ENCODE measurements at regions not wholly inside any gene's neighbourhood (a gene's known extent, or its start where the extent isn't known, plus 50 kb on each side); places are given as distances from the start of the nearest gene placed in this dataset.
A peak's percentile ranks its signal among the peaks of the same experiment; 100 is the strongest.
"Not testable (repeated sequence)": the region's sequence is repeated elsewhere in the genome, so short reads cannot be mapped to it uniquely, and the experiment has no call there.

GRCh38 chr2:195535911-195536522 is 121.0 kb upstream of the SLC39A10 start:
- peak; percentile 43 for DNase-seq

- no peak for DNase-seq
Observed at GRCh38 chr2:195534971-195535370, 122.1 kb upstream of the SLC39A10 start.

GRCh38 chr2:195533771-195534642 is 123.0 kb upstream of the SLC39A10 start:
- peak; percentile 36 for DNase-seq

GRCh38 chr2:195532628-195533271 is 124.3 kb upstream of the SLC39A10 start:
- no peak for DNase-seq

- DNase-seq = no peak
Observed at GRCh38 chr2:195532255-195532627, 124.8 kb upstream of the SLC39A10 start.

- peak; percentile 41 for DNase-seq
Observed at GRCh38 chr2:195531754-195532153, 125.3 kb upstream of the SLC39A10 start.

GRCh38 chr2:195523242-195523641 is 133.8 kb upstream of the SLC39A10 start:
- not testable (repeated sequence) for DNase-seq

GRCh38 chr2:195521589-195521988 is 135.4 kb upstream of the SLC39A10 start:
- DNase-seq = no peak

- no peak for DNase-seq
Observed at GRCh38 chr2:195520671-195521155, 136.3 kb upstream of the SLC39A10 start.

GRCh38 chr2:195515551-195515950 is 141.5 kb upstream of the SLC39A10 start:
- no peak for DNase-seq

- no peak for DNase-seq
Observed at GRCh38 chr2:195514365-195514764, 142.7 kb upstream of the SLC39A10 start.

GRCh38 chr2:195513119-195513518 is 143.9 kb upstream of the SLC39A10 start:
- no peak for DNase-seq

- DNase-seq = no peak
Observed at GRCh38 chr2:195509551-195509950, 147.5 kb upstream of the SLC39A10 start.

- DNase-seq = no peak
Observed at GRCh38 chr2:195508139-195508455, 148.9 kb upstream of the SLC39A10 start.

GRCh38 chr2:195507447-195508138 is 149.4 kb upstream of the SLC39A10 start:
- DNase-seq = no peak

GRCh38 chr2:195505701-195506100 is 151.3 kb upstream of the SLC39A10 start:
- DNase-seq = no peak

GRCh38 chr2:195503208-195503607 is 153.8 kb upstream of the SLC39A10 start:
- DNase-seq = no peak

GRCh38 chr2:195501746-195502145 is 155.3 kb upstream of the SLC39A10 start:
- no peak for DNase-seq

GRCh38 chr2:195500879-195501278 is 156.1 kb upstream of the SLC39A10 start:
- DNase-seq = no peak

- no peak for DNase-seq
Observed at GRCh38 chr2:195498839-195499490, 158.1 kb upstream of the SLC39A10 start.

- no peak for DNase-seq
Observed at GRCh38 chr2:195498176-195498575, 158.8 kb upstream of the SLC39A10 start.

GRCh38 chr2:195496991-195497390 is 160.0 kb upstream of the SLC39A10 start:
- DNase-seq = no peak

- no peak for DNase-seq
Observed at GRCh38 chr2:195495966-195496365, 161.1 kb upstream of the SLC39A10 start.
